Memory B cell (primary cell): ENCODE measurements at regions not wholly inside any gene's neighbourhood (a gene's known extent, or its start where the extent isn't known, plus 50 kb on each side); places are given as distances from the start of the nearest gene placed in this dataset.

ENCODE experiments used
- ATAC-seq: fragments of 150-1000 bp; cut with Tn5 transposase; 2 replicates; pipeline ENCODE4 v1.10.0; 2021; ENCODE audit warnings: low read depth, mild to moderate bottlenecking, moderate library complexity
- DNase-seq, 2 donors: peaks; one replicate each; pipeline ENCODE4 v3.0.0; 2022; ENCODE audit warnings: low spot score in 2 of 2
- H3K27ac Mint-ChIP-seq: one replicate; pipeline ENCODE4 v1.8.0; 2022; ENCODE audit warnings: mild to moderate bottlenecking, moderate library complexity, mixed read lengths
- H3K27me3 Mint-ChIP-seq: one replicate; pipeline ENCODE4 v1.8.0; 2022; ENCODE audit warnings: mixed read lengths
- H3K36me3 Mint-ChIP-seq: one replicate; pipeline ENCODE4 v1.8.0; 2022; ENCODE audit warnings: mild to moderate bottlenecking, mixed read lengths
- H3K4me1 Mint-ChIP-seq: one replicate; pipeline ENCODE4 v1.8.0; 2022; ENCODE audit warnings: mixed read lengths
- H3K4me3 Mint-ChIP-seq: one replicate; pipeline ENCODE4 v1.8.0; 2022; ENCODE audit warnings: mild to moderate bottlenecking, moderate library complexity, mixed read lengths
- H3K9me3 Mint-ChIP-seq: one replicate; pipeline ENCODE4 v1.8.0; 2022; ENCODE audit warnings: mixed read lengths

- DNase-seq = no peak
- Mint-ChIP-seq H3K4me3 (no peak overlapping the region), H3K27ac (no peak overlapping the region), H3K4me1 (no peaks in the 10 kb centered on the region), H3K9me3 (peaks cover 7% of the 10 kb centered on the region), H3K36me3 (no peaks in the 10 kb centered on the region), H3K27me3 (no peaks in the 10 kb centered on the region)
- no peak for ATAC-seq
Measured at GRCh38 chr14:30317729-30318128, 241.2 kb upstream of the G2E3 start.

DNA sequence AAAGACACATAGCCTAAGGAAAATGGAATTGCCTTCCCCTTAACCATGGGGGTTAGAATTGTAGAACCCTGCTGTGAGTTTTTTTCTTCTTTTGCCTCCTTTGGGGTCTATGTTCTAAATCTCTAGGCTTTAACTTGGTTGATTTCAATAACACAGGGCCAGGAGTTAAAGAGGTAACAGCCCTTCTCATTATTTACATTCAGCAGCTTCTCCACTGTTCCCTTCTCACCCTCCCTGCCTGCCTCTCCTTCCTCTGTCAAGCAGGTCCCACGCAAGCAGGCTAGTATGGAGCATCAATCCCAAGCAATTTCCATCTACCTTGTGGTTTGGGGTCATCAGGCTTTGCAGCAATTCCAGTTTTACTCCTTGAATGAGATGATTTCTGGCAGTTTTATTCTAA is 236.1 kb upstream of the G2E3 start:
- no peaks in the 10 kb centered on the region for H3K27me3 Mint-ChIP-seq
- H3K9me3 Mint-ChIP-seq = no peaks in the 10 kb centered on the region
- H3K4me1 Mint-ChIP-seq = no peaks in the 10 kb centered on the region
- ATAC-seq = no peak
- no peaks in the 10 kb centered on the region for H3K36me3 Mint-ChIP-seq
- no peak for DNase-seq
- no peak overlapping the region for H3K4me3 Mint-ChIP-seq
- no peak overlapping the region for H3K27ac Mint-ChIP-seq

- Mint-ChIP-seq H3K27me3 (peaks cover 3% of the 10 kb centered on the region), H3K27ac (no peak overlapping the region), H3K4me3 (no peak overlapping the region), H3K4me1 (no peaks in the 10 kb centered on the region), H3K9me3 (no peaks in the 10 kb centered on the region), H3K36me3 (no peaks in the 10 kb centered on the region)
- ATAC-seq (no peak), DNase-seq (no peak)
Measured at GRCh38 chr14:30330033-30330432, 228.9 kb upstream of the G2E3 start.

GRCh38 chr14:30330445-30330844 is 228.5 kb upstream of the G2E3 start:
- no peak for ATAC-seq
- Mint-ChIP-seq H3K27ac (no peak overlapping the region), H3K4me3 (no peak overlapping the region), H3K27me3 (peaks cover 3% of the 10 kb centered on the region), H3K9me3 (no peaks in the 10 kb centered on the region), H3K4me1 (no peaks in the 10 kb centered on the region), H3K36me3 (no peaks in the 10 kb centered on the region)
- no peak for DNase-seq

GRCh38 chr14:30331030-30331429 is 227.9 kb upstream of the G2E3 start:
- Mint-ChIP-seq H3K27ac (no peak overlapping the region), H3K27me3 (peaks cover 3% of the 10 kb centered on the region), H3K9me3 (no peaks in the 10 kb centered on the region), H3K36me3 (no peaks in the 10 kb centered on the region), H3K4me1 (no peaks in the 10 kb centered on the region), H3K4me3 (no peak overlapping the region)
- ATAC-seq = no peak
- DNase-seq = no peak

DNA sequence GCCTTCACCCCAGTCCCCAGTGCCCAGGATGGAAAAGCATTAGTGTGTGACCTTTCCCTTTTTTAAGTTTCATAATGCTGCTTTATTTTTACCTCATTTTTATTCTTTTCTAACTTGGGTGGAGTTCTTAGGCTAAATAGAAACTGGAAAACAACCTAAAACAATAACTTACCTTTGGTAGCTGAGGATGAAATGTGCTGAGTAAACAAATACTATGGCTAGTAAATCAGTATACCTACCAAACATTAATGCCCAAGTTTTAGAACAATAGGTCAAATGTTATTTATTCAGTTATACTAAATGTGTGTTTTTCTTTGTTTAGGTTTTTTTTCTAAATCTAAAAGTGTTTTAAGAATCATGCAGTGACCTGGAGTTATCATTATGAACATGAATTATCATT is 226.6 kb upstream of the G2E3 start:
- no peaks in the 10 kb centered on the region for H3K36me3 Mint-ChIP-seq
- no peak overlapping the region for H3K27ac Mint-ChIP-seq
- ATAC-seq (no peak), DNase-seq (no peak)
- H3K4me3 Mint-ChIP-seq = no peak overlapping the region
- H3K9me3 Mint-ChIP-seq = no peaks in the 10 kb centered on the region
- H3K27me3 Mint-ChIP-seq = peaks cover 3% of the 10 kb centered on the region
- H3K4me1 Mint-ChIP-seq = no peaks in the 10 kb centered on the region

DNA sequence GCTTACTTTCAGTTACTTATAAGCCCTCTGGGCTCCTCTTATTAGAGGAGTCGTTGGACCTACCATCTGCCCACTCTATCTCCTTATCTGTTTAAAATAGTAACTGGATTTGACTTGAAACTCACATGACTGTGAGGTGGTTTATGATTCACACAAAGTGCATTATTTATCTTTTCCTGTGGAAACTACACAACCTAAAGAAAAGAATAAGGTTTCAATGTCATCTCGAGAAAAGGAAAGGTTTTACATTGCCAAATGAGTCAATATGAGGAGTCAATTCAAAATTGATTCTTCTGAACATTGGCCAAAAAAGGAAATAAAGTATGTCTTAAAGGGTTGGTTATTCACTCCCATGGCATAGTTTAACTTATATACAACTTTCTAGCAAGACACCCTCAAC is 225.0 kb upstream of the G2E3 start:
- DNase-seq = no peak
- Mint-ChIP-seq H3K27ac (no peak overlapping the region), H3K4me1 (no peaks in the 10 kb centered on the region), H3K9me3 (no peaks in the 10 kb centered on the region), H3K4me3 (no peak overlapping the region), H3K36me3 (no peaks in the 10 kb centered on the region), H3K27me3 (peaks cover 1% of the 10 kb centered on the region)
- no peak for ATAC-seq

DNA sequence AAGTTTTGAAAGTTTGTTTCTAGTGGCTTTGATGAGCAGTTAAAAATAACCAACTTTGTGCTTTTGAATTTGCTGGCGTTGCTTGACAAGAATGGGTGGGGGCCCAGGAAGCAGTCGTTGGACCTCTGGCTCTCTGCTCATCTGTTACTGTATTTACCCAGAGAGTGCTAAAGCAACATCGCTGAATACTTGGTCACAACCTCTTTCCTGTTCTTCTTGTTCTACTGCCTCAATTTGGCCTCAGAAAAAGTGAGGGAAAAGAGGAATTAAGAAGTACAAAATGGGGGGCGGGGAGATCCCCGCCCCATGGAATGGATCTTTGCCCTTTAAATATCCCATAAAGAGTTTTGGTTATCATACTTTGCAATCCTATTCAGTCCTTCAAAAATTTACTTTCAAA is 221.5 kb upstream of the G2E3 start:
- no peak for ATAC-seq
- H3K27me3 Mint-ChIP-seq = peaks cover 1% of the 10 kb centered on the region
- H3K27ac Mint-ChIP-seq = no peak overlapping the region
- H3K4me1 Mint-ChIP-seq = no peaks in the 10 kb centered on the region
- DNase-seq = no peak
- H3K4me3 Mint-ChIP-seq = no peak overlapping the region
- H3K9me3 Mint-ChIP-seq = no peaks in the 10 kb centered on the region
- no peaks in the 10 kb centered on the region for H3K36me3 Mint-ChIP-seq

DNA sequence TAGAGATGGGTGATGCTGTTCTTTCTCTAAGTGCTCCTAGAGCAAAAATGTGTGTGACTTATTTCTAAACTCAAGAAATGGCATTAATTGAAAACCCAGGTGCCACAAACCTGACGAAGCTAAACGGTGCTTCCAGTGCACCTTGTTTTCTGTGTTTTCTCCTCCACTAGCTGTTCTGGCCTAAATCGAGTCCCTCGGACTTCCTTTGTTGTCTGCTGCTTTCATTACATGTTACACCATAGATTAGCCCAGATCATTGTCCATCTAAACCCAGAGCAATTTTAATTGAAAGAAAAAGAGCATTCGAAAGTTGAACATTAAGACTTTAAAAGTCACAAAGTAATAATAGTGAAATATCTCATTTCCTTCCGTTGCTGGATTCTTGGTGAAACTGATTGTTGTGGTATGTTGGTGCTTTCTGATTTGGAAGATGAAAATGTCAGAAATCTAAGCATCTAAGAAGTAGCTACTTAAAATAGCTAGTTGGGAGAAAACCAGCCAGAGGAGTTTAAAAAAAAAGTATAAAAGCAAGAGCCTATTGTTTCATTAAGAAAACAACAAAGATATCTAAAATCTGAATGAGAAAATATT is 219.6 kb upstream of the G2E3 start:
- no peaks in the 10 kb centered on the region for H3K9me3 Mint-ChIP-seq
- no peak overlapping the region for H3K27ac Mint-ChIP-seq
- H3K27me3 Mint-ChIP-seq = no peaks in the 10 kb centered on the region
- DNase-seq = no peak
- ATAC-seq = no peak
- no peak overlapping the region for H3K4me3 Mint-ChIP-seq
- no peaks in the 10 kb centered on the region for H3K4me1 Mint-ChIP-seq
- no peaks in the 10 kb centered on the region for H3K36me3 Mint-ChIP-seq

GRCh38 chr14:30340495-30340894 is 218.5 kb upstream of the G2E3 start:
- no peak overlapping the region for H3K27ac Mint-ChIP-seq
- no peaks in the 10 kb centered on the region for H3K36me3 Mint-ChIP-seq
- ATAC-seq (no peak), DNase-seq (no peak)
- H3K9me3 Mint-ChIP-seq = no peaks in the 10 kb centered on the region
- H3K4me1 Mint-ChIP-seq = no peaks in the 10 kb centered on the region
- no peaks in the 10 kb centered on the region for H3K27me3 Mint-ChIP-seq
- no peak overlapping the region for H3K4me3 Mint-ChIP-seq

DNA sequence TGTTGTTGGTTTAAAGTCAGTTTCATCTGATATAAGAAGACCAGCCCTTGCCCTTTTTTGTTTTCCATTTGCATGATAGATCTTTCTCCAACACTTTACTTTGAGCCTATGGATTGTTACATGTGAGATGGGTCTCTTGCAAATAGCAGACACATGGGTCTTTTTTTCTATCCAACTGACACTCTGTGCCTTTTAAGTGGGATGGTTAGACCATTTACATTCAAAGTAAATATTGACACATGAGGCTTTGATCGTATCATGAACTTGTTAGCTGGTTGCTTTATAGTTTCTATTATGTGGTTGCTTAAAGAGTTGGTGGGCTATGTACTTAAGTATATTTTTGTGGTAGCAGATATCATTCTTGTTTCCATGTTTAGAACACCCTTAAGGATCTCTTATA is 213.4 kb upstream of the G2E3 start:
- H3K4me3 Mint-ChIP-seq = no peak overlapping the region

DNA sequence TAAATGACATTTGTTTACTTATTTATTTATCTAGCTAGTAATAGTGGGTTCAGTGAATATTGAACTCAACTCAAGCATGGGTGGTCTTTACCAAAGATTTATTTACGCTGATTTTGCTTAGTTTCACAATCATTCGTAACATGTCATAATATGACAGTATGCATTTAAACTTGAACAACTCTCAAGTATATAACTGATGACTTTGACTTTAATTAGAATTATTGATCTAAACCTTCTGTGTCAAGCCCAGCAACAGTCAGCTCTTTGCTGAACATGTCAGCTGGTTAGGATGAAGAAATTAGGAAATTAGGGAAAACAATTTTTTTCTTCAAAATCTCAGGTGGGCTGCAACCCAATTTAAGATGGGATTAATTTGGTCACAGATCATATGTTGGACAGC is 210.5 kb upstream of the G2E3 start:
- Mint-ChIP-seq H3K27me3 (peaks cover 2% of the 10 kb centered on the region), H3K4me3 (no peak overlapping the region), H3K4me1 (no peaks in the 10 kb centered on the region), H3K27ac (no peak overlapping the region), H3K36me3 (no peaks in the 10 kb centered on the region), H3K9me3 (no peaks in the 10 kb centered on the region)
- ATAC-seq (no peak), DNase-seq (no peak)

More for the DNA sequence above, 213.4 kb upstream of the G2E3 start:
- H3K27me3 Mint-ChIP-seq = peaks cover 1% of the 10 kb centered on the region
- H3K36me3 Mint-ChIP-seq = no peaks in the 10 kb centered on the region
- ATAC-seq (no peak), DNase-seq (no peak)
- H3K9me3 Mint-ChIP-seq = no peaks in the 10 kb centered on the region
- no peaks in the 10 kb centered on the region for H3K4me1 Mint-ChIP-seq
- no peak overlapping the region for H3K27ac Mint-ChIP-seq

- ATAC-seq (no peak), DNase-seq (no peak)
- peaks cover 2% of the 10 kb centered on the region for H3K27me3 Mint-ChIP-seq
- H3K4me3 Mint-ChIP-seq = no peak overlapping the region
- H3K27ac Mint-ChIP-seq = no peak overlapping the region
- no peaks in the 10 kb centered on the region for H3K9me3 Mint-ChIP-seq
- H3K36me3 Mint-ChIP-seq = no peaks in the 10 kb centered on the region
- H3K4me1 Mint-ChIP-seq = no peaks in the 10 kb centered on the region
Measured at GRCh38 chr14:30349520-30349919, 209.4 kb upstream of the G2E3 start.

DNA sequence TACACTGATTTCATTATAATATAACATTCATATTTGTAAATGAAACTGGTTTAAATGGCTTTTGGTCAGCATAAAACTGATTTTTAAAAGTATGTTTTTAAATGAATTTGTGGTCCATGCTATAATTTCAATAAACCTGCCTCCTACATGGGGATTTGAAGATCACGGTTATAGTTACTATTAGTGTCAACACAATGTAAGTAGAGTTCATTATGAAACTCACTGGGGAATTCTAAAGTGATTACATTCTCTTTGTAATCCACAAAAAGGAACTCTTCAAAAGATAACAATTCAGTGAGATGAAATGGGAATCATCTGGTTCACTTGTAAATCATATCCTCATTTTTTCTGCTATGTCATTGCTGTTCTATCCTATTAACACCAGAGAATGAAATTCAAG is 204.5 kb upstream of the G2E3 start:
- DNase-seq = no peak
- peaks cover 7% of the 10 kb centered on the region for H3K27me3 Mint-ChIP-seq
- no peak overlapping the region for H3K4me3 Mint-ChIP-seq
- H3K36me3 Mint-ChIP-seq = no peaks in the 10 kb centered on the region
- no peak for ATAC-seq
- no peaks in the 10 kb centered on the region for H3K9me3 Mint-ChIP-seq
- H3K27ac Mint-ChIP-seq = no peak overlapping the region
- no peaks in the 10 kb centered on the region for H3K4me1 Mint-ChIP-seq

DNA sequence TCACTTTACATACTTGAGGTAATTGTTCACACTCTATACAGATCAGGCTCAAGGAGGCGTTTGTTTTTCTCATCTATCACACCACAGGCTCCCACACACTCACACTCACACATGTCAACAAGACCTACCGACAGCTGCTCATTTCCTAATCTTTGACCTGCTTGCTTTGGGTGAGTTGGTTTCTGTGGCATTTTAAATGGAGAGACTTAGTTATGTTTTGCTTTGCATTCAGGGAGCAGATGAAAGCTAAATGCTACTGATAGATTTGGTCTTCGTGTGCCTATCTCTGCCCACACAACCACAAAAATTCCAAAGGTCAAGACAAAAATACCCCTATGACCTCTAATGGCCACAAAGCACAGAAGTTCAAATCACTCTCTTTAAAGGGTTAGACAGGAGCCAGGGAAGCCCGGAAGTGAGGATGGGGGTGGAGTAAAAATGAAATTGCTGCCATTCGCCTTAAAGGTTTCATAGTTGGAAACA is 203.5 kb upstream of the G2E3 start:
- no peak overlapping the region for H3K4me3 Mint-ChIP-seq
- no peak overlapping the region for H3K27ac Mint-ChIP-seq
- ATAC-seq (no peak), DNase-seq (no peak)
- H3K27me3 Mint-ChIP-seq = peaks cover 8% of the 10 kb centered on the region
- H3K4me1 Mint-ChIP-seq = no peaks in the 10 kb centered on the region
- no peaks in the 10 kb centered on the region for H3K9me3 Mint-ChIP-seq
- no peaks in the 10 kb centered on the region for H3K36me3 Mint-ChIP-seq
